Epithelial cell of esophagus (primary cell): ENCODE measurements at regions not wholly inside any gene's neighbourhood (a gene's known extent, or its start where the extent isn't known, plus 50 kb on each side); places are given as distances from the start of the nearest gene placed in this dataset.

Experiments used
- DNase-seq: peaks from one replicate; pipeline ENCODE4 v3.0.0; 2010; ENCODE audit warnings: low read depth
- H3K4me3 ChIP-seq: 2 replicates; pipeline ENCODE4 v1.5.1; 2011; ENCODE audit warnings: mild to moderate bottlenecking, low read length, control low read depth
- CTCF ChIP-seq: IDR thresholded peaks from 2 replicates; pipeline ENCODE4 v1.5.1; 2011; ENCODE audit warnings: low read depth, mild to moderate bottlenecking, low read length, control low read depth, inconsistent platforms; ENCODE audit not compliant: insufficient read depth; ENCODE audit errors: missing control alignments

- H3K4me3 ChIP-seq = no peak overlapping the region
- no peak for DNase-seq
- TF ChIP-seq CTCF = no peak
These were observed 508.6 kb downstream of the TAF11L14 start for GRCh38 chr5:18142831-18143230.

- DNase-seq = no peak
- TF ChIP-seq CTCF = no peak
- H3K4me3 ChIP-seq = no peak overlapping the region
These were observed 518.4 kb downstream of the TAF11L14 start for GRCh38 chr5:18152671-18153070.

- no peak overlapping the region for H3K4me3 ChIP-seq
- DNase-seq = no peak
- no peak for TF ChIP-seq CTCF
These were observed 523.9 kb downstream of the TAF11L14 start for GRCh38 chr5:18158166-18158565.

GRCh38 chr5:18159331-18159730 lies 525.1 kb downstream of the TAF11L14 start:
- no peak for DNase-seq
- TF ChIP-seq CTCF = no peak
- H3K4me3 ChIP-seq = no peak overlapping the region

GRCh38 chr5:18171684-18172083 lies 537.4 kb downstream of the TAF11L14 start:
- H3K4me3 ChIP-seq = no peak overlapping the region
- no peak for DNase-seq

GRCh38 chr5:18179579-18179978 lies 545.3 kb downstream of the TAF11L14 start:
- no peak for DNase-seq
- H3K4me3 ChIP-seq = no peak overlapping the region
- TF ChIP-seq CTCF = no peak

More at GRCh38 chr5:18171684-18172083, 537.4 kb downstream of the TAF11L14 start:
- TF ChIP-seq CTCF = no peak

- H3K4me3 ChIP-seq = no peak overlapping the region
- no peak for TF ChIP-seq CTCF
- no peak for DNase-seq
These were observed 547.3 kb downstream of the TAF11L14 start for GRCh38 chr5:18181575-18181974.
